Myocyte (in vitro differentiated cells): ENCODE measurements at regions not wholly inside any gene's neighbourhood (a gene's known extent, or its start where the extent isn't known, plus 50 kb on each side); places are given as distances from the start of the nearest gene placed in this dataset.
"Not testable (repeated sequence)": the region's sequence is repeated elsewhere in the genome, so short reads cannot be mapped to it uniquely, and the experiment has no call there.

Experiments used
- DNase-seq: peaks from one replicate; pipeline ENCODE4 v3.0.0-alpha.2; 2012; ENCODE audit warnings: low read depth

DNA sequence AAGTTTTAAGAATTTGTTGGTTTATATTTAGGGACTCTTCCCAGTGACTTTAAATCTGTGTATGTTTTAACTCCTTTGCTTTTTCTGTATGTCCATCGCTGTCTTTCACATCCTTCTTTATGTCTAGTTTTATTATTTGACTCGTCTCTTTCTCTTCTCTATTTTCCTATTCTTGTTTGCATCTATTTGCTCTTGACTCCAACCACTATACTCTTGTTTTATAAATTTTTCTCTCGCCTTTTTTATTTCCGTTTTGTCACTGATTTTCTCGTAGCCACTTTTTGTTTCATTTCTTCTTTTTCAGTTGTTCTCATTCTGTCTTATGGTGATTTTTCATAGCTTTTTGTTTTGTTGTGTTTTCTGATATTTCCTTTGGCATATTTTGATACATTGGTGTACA is 170.5 kb upstream of the NETO1 start:
- no peak for DNase-seq

GRCh38 chr18:73023975-73024374 is 156.2 kb upstream of the NETO1 start:
- DNase-seq, result no peak

DNA sequence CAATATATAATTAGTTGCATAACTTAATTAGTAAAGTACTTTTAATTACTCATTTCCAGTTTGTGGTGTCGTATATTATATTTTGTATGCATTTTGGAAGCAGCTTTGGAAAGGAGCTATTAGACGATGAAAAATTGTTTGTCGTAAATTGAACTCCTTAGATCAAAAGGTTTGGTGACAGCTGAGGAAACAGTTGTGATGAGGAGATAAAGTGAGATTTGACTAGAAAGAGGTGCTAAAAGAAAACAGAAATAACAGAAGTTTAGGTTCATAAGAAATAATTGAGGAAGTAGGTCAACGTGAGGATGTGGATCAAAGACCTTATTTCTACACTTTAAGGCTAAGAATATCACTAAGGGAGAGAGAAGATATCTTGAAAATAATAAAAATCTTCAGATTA is 141.9 kb upstream of the NETO1 start:
- DNase-seq, result no peak

GRCh38 chr18:73007915-73008308 is 140.1 kb upstream of the NETO1 start:
- no peak for DNase-seq

DNA sequence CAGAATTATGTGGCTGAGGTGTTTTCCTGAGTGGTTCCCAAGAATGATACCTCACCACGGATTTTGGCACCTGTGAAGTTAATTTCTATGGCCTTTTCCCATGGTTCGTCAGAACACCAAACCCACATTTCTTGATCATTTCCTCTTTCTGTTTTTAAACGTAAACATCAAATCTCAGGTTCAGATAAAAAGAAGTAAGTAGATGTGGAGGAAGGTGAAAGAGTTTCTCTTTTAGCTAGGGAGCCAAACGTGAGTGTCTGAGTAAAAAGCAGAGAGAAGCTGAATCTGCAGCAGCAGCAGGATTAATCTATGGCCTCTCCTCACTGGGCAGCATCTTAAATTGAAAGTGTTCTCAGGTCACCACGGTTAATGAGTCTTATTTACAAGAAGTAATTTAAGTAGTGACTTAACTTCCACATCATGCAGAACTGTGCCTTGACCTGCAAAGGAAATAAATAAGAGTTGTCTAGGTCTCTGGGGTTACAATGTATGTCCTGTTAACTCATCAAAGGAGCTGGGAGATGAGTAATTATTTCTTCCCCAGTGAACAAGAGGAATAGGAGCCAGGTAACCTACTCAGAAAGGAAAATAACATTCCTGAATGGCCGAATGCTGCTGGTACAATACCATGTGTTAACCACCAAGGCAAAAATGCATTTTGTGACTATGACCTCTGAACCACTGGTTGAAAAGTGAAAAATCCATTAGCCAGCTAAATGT is 139.6 kb upstream of the NETO1 start:
- DNase-seq, result no peak

DNA sequence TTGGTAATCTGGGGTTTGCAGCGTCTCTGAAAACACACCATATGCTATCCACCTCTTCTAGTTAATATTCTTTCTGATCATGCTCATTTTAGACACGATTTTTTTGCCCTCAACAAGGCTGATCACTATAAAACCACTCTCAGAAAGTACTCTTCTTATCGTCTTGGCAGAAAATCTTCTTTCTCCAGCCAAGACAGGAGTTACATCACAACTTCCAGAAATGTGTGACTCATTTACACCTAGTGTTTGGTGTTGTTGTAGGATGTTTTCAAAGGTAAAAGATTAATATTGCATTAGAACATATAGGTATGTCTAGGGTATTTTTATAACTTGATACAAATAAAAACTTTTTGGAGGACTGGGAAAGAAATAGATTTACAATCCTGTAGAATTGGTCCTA is 138.5 kb upstream of the NETO1 start:
- DNase-seq, result no peak

DNA sequence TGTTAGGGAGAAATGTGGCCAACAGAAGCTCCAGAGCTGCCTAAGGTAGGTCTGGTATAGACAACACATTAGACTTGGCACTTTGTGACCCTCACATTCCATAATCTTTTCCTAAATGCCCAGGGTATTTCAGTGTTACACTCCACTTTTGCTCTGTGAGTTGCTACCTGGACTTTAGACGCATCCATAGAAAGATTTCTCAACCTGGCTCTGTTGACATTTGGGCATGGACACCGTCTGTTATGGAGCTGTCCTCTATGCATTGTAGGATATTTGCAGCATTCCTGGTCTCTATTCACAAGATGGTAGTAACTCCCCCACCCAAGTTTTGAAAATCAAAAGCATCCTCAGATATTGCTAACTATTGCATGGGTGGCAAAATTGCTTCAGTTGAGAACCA is 136.5 kb upstream of the NETO1 start:
- DNase-seq, result no peak

- DNase-seq, result no peak
Measured at GRCh38 chr18:72999971-73000607, 132.3 kb upstream of the NETO1 start.

DNA sequence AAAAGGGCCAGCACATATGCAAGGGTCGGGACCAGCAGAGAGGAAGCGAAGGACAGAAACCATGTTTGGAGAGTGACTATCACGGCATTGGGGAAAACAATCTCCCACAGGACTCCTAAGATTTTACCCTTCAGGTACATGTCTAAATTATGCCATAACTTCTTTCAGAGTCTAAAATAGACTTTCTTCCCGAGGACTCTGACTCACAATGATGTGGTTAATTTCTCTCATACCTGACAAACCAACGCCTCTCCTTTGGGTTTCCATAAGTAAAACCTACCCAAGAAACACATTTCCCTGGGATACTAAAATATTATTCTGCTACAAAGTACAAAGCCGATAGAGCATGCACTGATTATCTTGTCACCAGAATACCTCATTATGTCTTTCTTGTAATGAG is 127.8 kb upstream of the NETO1 start:
- no peak for DNase-seq

- DNase-seq, result no peak
Measured at GRCh38 chr18:72993250-72993649, 125.5 kb upstream of the NETO1 start.

GRCh38 chr18:72991379-72991778 is 123.6 kb upstream of the NETO1 start:
- no peak for DNase-seq

DNA sequence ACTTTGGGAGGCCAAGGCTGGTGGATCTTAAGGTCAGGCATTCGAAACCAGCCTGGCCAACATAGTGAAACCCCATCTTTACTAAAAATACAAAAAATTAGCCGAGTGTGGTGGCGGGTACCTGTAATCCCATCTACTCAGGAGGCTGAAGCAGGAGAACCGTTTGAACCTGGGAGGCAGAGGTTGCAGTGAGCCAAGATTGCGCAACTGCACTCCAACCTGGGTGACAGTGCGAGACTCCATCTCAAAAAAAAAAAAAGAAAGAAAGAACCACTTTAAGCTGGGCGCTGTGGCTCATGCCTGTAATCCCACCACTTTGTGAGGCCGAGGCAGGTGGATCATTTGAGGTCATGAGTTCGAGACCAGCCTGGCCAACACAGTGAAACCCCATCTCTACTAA is 119.8 kb upstream of the NETO1 start:
- DNase-seq, result not testable (repeated sequence)

DNA sequence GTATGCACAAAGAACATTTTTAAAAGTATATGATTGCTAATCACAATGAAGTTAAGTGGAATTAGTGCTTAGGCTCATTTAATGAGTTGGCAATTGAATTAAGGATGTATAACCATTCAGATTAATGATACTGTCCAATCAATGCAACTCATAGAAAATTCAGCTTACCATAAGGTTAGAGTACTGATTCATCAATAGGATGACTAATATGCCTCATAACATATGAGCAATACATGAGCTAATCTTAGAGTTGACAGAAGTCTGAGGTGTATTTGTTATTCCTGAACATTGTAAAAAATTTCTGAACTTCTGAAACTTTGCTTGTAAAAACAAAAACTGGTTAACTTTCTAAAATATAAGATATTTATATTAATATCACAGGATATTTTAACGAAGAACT is 118.3 kb upstream of the NETO1 start:
- no peak for DNase-seq

- no peak for DNase-seq
Measured at GRCh38 chr18:72985686-72986085, 117.9 kb upstream of the NETO1 start.

DNA sequence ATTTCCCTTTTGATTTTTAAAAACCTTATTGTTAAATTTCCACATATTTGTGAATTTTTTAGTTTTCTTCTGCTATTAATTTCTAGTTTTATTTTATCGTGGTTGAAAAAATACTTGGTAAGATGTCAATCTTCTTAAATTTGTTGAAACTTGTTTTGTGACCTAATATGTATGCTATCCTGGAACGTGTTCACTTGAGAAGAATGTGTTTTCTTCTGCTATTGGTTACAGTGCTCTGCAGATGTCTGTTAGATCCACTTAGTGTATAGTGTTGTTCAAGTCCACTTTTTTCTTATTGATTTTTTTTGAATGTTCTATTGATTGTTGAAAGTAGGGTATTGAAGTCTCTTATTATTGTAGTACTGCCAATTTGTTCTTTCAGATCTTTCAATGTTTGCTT is 116.5 kb upstream of the NETO1 start:
- DNase-seq, result no peak

GRCh38 chr18:72973841-72974240 is 106.1 kb upstream of the NETO1 start:
- DNase-seq, result no peak

- no peak for DNase-seq
Measured at GRCh38 chr18:72965616-72966015, 97.8 kb upstream of the NETO1 start.

GRCh38 chr18:72958195-72958594 is 90.4 kb upstream of the NETO1 start:
- not testable (repeated sequence) for DNase-seq

DNA sequence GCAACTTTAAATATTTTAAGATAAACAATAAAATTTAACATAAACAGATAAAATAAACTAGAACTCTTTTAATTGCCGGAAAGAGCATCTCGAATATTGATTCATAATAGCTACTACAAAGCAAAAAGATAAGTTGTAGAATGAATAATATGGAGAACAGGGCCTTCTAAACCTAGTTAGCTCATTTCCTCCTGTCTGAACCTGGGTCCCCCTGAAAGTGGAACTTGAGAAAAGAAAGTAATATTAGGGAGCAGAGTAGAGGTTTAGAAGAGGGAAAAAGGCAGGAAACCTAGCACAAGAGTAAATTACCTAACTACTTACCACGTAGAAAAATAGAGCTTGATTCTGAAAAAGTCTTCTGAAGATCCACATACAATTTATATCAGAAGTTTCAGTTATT is 80.7 kb upstream of the NETO1 start:
- no peak for DNase-seq

- no peak for DNase-seq
Measured at GRCh38 chr18:72942766-72943165, 75.0 kb upstream of the NETO1 start.

DNA sequence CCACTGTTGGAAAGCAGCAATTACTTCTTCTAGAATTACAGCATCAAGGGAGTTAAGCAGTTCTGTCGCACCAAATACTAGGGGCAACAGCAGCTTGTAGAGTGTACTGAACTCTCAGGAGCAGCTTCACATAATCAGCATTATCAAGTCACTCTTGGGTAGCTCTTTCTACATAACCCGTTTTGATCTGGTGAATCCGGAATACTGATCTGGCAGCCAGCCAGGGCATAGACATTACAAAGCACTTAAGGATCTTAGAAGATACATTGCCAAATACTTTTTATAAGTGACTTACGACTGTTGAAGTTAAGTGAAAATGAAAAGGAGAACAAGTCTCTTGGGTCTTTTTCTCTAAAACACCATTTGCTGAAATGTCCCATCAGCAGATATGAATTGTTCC is 73.2 kb upstream of the NETO1 start:
- no peak for DNase-seq

DNA sequence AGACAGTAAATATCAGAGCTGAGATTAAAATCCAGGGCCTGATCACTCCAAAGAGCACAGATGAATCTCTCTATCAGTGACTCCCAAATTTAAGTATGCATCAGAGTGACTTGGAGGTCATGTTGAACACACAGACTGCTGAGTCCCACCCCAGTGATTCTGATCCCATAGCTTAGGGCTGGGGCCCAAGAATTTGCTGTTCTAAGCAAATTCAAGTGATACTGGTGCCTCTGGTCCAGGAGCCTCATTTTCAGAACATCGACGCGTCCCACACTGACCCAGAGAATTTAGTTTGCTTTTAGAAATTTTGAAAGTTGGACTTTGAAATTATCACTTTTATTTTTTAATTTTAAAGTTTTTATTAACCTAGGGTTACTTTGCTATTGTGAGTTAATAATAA is 72.7 kb upstream of the NETO1 start:
- DNase-seq, result no peak

DNA sequence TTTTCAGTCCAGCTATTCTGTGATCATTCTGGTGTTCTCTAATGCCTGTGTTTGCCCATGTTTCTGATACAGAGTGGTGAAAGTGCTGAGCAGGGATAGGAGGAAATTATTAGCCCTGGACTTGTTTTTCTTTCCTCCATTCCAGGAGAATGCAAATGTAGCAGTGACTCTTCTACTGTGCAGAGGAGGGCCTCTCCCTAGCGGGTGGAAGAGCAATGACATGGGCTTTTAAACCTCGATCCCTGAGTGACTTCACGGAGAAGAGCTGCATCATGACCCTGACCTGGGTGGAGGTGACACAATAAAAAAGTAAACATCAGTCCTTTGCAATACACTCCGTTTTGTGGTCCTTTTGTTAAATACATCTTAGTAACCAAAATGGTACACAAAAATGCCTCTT is 68.0 kb upstream of the NETO1 start:
- DNase-seq, result no peak
